Testis (tissue), 2 donors: ENCODE measurements at regions not wholly inside any gene's neighbourhood (a gene's known extent, or its start where the extent isn't known, plus 50 kb on each side); places are given as distances from the start of the nearest gene placed in this dataset.

Experiments used
- CTCF ChIP-seq, 3 experiments: fragments of 450-650 bp in 2 of 3; fragments of 200-600 bp in 1 of 3; sonication (generic) in 1 of 3; IDR thresholded peaks; one replicate each; pipeline ENCODE4 v1.5.1; 2016 to 2019; ENCODE audit warnings: antibody characterized with exemption in 3 of 3, mild to moderate bottlenecking in 2 of 3, moderate library complexity in 1 of 3
- POLR2A ChIP-seq: fragments of 450-650 bp; IDR thresholded peaks from one replicate; pipeline ENCODE4 v1.6.1; 2017; ENCODE audit warnings: antibody characterized with exemption, mild to moderate bottlenecking, moderate library complexity

DNA sequence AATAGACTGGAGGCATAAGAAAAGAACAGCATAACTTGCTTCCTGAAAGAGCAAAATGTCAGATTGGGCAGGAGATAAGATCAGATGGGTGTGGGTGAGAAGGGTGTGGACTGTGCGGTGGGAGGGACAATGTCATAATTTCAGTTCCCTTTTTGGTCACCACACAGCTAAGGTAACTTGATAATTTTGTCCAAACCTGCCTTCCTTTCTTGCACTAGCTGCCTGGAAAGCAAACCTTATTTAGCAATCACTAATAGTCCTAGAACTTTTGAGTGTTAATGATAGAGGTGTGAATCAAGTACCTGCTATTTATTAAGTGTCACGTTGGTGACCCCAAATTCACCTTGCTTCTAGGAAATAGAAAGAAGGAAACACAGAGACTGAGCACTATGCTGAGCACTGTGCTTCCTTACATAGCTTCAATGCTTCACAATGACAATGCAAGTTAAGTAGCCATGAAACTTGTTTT, 72.4 kb upstream of the SP4 start:
- TF ChIP-seq CTCF (IDR thresholded peaks at IDR 0.05) (no peak), POLR2A (no peak)
